Hepatocyte (in vitro differentiated cells): ENCODE measurements at regions not wholly inside any gene's neighbourhood (a gene's known extent, or its start where the extent isn't known, plus 50 kb on each side); places are given as distances from the start of the nearest gene placed in this dataset.

Experiments
- DNase-seq: peaks from one replicate; pipeline ENCODE4 v3.0.0-alpha.2; 2016; ENCODE audit warnings: low spot score
- H2AFZ ChIP-seq: fragments of 200-600 bp; sonication (generic); 2 replicates; pipeline ENCODE4 v1.6.0; 2016; ENCODE audit warnings: antibody characterized with exemption, mild to moderate bottlenecking
- H3K27ac ChIP-seq: fragments of 200-600 bp; sonication (generic); 2 replicates; pipeline ENCODE4 v1.5.1; 2016; ENCODE audit warnings: mild to moderate bottlenecking
- H3K27me3 ChIP-seq: fragments of 200-600 bp; sonication (generic); 2 replicates; pipeline ENCODE4 v1.6.1; 2016
- H3K36me3 ChIP-seq: fragments of 200-600 bp; sonication (generic); replicated peaks from 2 replicates; pipeline ENCODE4 v1.5.1; 2016; ENCODE audit warnings: low read depth; ENCODE audit not compliant: insufficient read depth
- H3K4me1 ChIP-seq: fragments of 200-600 bp; sonication (generic); 2 replicates; pipeline ENCODE4 v1.5.1; 2016; ENCODE audit warnings: mild to moderate bottlenecking, moderate library complexity; ENCODE audit not compliant: insufficient read depth
- H3K4me2 ChIP-seq: fragments of 200-600 bp; sonication (generic); 2 replicates; pipeline ENCODE4 v1.6.0; 2016
- H3K4me3 ChIP-seq: fragments of 200-600 bp; sonication (generic); 2 replicates; pipeline ENCODE4 v1.5.1; 2016; ENCODE audit warnings: mild to moderate bottlenecking
- H3K79me2 ChIP-seq: fragments of 200-600 bp; sonication (generic); 2 replicates; pipeline ENCODE4 v1.6.0; 2017; ENCODE audit warnings: mild to moderate bottlenecking
- H3K9me2 ChIP-seq: fragments of 200-600 bp; sonication (generic); replicated peaks from 2 replicates; pipeline ENCODE4 v1.6.0; 2017; ENCODE audit warnings: mild to moderate bottlenecking; ENCODE audit not compliant: insufficient read depth
- H3K9me3 ChIP-seq: fragments of 200-600 bp; sonication (generic); 2 replicates; pipeline ENCODE4 v1.5.1; 2016; ENCODE audit warnings: low read depth, mild to moderate bottlenecking
- H4K20me1 ChIP-seq: fragments of 200-600 bp; sonication (generic); 2 replicates; pipeline ENCODE4 v1.6.0; 2016; ENCODE audit warnings: mild to moderate bottlenecking; ENCODE audit not compliant: insufficient read depth, poor library complexity, severe bottlenecking
- CTCF ChIP-seq: fragments of 200-600 bp; sonication (generic); IDR thresholded peaks from 2 replicates; pipeline ENCODE4 v1.5.1; 2016; ENCODE audit warnings: antibody characterized with exemption, mild to moderate bottlenecking; ENCODE audit not compliant: poor library complexity
- EZH2 ChIP-seq: fragments of 200-600 bp; sonication (generic); IDR thresholded peaks from 2 replicates; pipeline ENCODE4 v1.6.1; 2016; ENCODE audit warnings: antibody characterized with exemption, mild to moderate bottlenecking, borderline replicate concordance
- EZH2phosphoT487 ChIP-seq: fragments of 200-600 bp; sonication (generic); IDR thresholded peaks from one replicate; pipeline ENCODE4 v1.6.1; 2018; ENCODE audit warnings: antibody characterized with exemption, mild to moderate bottlenecking, low read depth, moderate library complexity; ENCODE audit not compliant: unreplicated experiment, severe bottlenecking
- WGBS: methylation state at CpG from one replicate; pipeline ENCODE4 v1.1.6; 2016; ENCODE audit warnings: low lambda C conversion rate; ENCODE audit errors: missing lambda C conversion rate; 5-methylcytosine and 5-hydroxymethylcytosine counted together

- H4K20me1 ChIP-seq = no peaks in the 10 kb centered on the region
- H3K4me1 ChIP-seq = peaks cover 3% of the 10 kb centered on the region
- no peak overlapping the region for H3K4me3 ChIP-seq
- no peaks in the 10 kb centered on the region for H3K9me2 ChIP-seq
- TF ChIP-seq EZH2 (no peak), CTCF (no peak), EZH2phosphoT487 (no peak)
- H3K36me3 ChIP-seq = no peaks in the 10 kb centered on the region
- no peak for DNase-seq
- H3K27me3 ChIP-seq = peaks cover 12% of the 10 kb centered on the region
- 77% methylated on average over 4 of the region's 4 CpGs for WGBS
- H3K79me2 ChIP-seq = no peaks in the 10 kb centered on the region
- H3K4me2 ChIP-seq = no peak overlapping the region
- H2AFZ ChIP-seq = no peak overlapping the region
- no peaks in the 10 kb centered on the region for H3K9me3 ChIP-seq
- H3K27ac ChIP-seq = no peak overlapping the region
Measured at GRCh38 chr2:216274194-216274840, 98.0 kb downstream of the MARCHF4 start.

- Histone ChIP-seq H3K4me1 (no peaks in the 10 kb centered on the region), H3K27me3 (peaks cover 4% of the 10 kb centered on the region), H3K9me3 (no peaks in the 10 kb centered on the region), H3K4me3 (no peak overlapping the region), H3K9me2 (no peaks in the 10 kb centered on the region), H3K36me3 (no peaks in the 10 kb centered on the region), H3K4me2 (no peak overlapping the region), H2AFZ (no peak overlapping the region), H3K79me2 (no peaks in the 10 kb centered on the region), H3K27ac (no peak overlapping the region), H4K20me1 (no peaks in the 10 kb centered on the region)
- 95% methylated on average over 6 of the region's 6 CpGs for WGBS
- DNase-seq = no peak
- TF ChIP-seq CTCF (no peak), EZH2 (no peak), EZH2phosphoT487 (no peak)
Measured at GRCh38 chr2:216261042-216261537, 111.2 kb downstream of the MARCHF4 start.

- no peak for DNase-seq
- Histone ChIP-seq H3K4me2 (no peak overlapping the region), H3K4me3 (no peak overlapping the region), H3K27ac (no peak overlapping the region), H3K9me3 (no peaks in the 10 kb centered on the region), H3K9me2 (no peaks in the 10 kb centered on the region), H3K4me1 (no peaks in the 10 kb centered on the region), H4K20me1 (no peaks in the 10 kb centered on the region), H3K36me3 (no peaks in the 10 kb centered on the region), H3K79me2 (no peaks in the 10 kb centered on the region), H3K27me3 (peaks cover 4% of the 10 kb centered on the region), H2AFZ (no peak overlapping the region)
- 98% methylated on average over 4 of the region's 4 CpGs for WGBS
- TF ChIP-seq CTCF (no peak), EZH2phosphoT487 (no peak), EZH2 (no peak)
Measured at GRCh38 chr2:216260629-216261028, 111.7 kb downstream of the MARCHF4 start.
